ENCODE measurements at regions not wholly inside any gene's neighbourhood (a gene's known extent, or its start where the extent isn't known, plus 50 kb on each side); places are given as distances from the start of the nearest gene placed in this dataset.
"Not testable (repeated sequence)": the region's sequence is repeated elsewhere in the genome, so short reads cannot be mapped to it uniquely, and the experiment has no call there.

DNA sequence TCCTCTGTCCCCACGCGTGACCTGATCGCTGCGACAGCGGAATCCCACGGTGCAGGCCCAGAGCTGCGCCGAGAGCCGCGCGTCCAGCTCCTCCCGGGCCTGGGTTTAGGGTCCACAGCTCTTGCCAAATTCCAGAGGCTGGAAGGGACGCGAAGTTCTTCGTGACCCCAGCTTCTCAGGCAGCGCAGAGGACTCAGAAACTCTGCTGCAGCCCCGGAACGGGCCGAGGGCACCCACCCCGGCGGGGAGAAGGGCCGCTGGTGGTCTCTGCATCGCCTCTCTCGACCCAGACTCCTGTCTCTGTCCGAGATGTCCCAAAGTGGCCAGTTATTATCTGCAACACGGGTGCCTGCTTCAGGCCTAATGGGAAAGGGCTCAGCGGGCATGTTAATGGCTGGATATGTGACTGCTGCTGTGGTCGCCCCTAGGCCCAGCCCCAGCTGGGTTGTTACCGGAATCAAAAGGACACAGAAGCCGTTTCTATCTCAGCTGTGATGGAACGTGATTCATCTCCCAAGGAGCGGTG, 236.4 kb downstream of the VRK1 start:
- DNase-seq, result no peak

DNA sequence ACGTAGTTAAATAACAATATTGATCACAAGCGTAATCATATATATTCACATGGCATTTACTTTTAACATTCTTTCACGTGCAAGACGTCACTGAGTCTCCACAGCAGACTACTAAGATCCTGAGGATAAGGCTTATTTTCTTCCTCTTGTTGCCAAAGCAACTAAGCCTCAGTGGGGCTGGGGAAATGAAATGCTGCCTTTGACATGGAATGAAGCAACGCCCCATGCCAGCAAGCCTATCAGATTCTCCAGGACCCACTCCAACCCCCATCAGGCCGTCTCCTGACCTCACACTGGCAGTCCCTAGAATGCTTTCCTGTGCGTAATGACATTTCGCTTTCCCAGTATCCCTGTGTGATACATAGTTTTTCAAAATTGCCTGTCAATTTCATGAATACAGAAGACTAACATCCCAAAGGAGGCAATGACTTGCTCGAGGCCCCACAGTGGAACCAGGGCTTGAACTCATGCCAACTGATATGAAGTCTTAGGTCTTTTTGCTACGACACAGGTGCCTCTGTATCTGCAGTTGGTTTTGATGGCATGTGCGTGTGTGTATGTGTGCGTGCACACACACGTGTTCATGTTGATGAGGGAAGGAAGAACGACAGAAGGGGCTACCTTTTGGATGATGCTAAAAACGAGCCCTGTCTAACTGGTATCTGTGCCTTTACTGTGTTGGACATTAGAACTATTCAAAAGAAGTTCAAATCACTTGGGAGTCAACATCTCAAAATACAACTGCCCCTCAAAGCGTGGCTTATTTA, 239.1 kb downstream of the VRK1 start:
- no peak for DNase-seq

DNA sequence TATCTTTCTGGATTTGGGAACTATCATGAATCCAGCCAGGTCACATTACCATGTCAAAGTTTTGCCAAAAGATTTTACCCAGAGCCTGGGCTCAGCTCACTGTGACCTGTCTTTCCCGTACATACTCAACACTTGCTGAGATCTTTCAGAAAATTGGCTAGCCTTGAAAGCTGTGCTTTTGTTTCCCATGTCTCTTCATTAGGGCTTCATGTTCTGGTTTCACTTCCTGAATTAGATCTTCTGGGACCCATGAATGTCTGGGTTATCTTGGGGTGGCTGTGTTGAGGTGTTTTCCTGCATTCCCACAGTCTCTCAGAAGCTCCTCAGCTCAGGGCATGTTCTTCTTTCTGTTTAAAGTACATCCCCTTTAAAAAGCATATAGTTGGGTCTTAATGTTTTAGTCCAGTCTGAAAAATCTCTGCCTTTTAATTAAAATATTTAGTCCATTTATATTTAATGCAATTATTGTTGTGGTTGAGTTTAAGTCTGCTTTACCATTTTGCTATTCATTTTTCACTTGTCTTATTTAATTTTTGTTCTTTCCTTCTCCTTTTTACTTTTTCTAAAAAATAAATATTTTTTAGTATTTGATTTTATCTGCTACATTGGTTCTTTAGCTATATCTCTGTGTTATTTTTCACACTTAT, 242.7 kb downstream of the VRK1 start:
- no peak for DNase-seq

DNA sequence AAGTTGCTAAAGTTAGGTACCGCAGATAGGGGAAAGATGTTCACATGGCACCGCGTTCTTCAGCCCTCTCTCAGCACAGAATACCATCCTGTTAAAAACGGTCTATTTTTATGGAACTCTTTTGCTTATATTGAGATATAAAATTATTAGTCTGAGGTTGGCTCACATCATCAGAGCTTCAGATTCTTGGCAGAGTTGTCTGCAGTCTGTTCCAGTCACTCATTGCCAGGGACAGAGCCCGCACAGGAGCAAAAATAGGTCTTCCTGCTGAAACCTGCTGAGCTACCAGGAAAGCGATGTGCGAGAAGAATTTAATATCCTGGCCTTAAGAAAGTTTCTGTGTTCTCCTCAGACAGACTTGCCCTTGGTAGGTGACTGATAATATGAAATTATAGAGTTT, 249.8 kb downstream of the VRK1 start:
- DNase-seq, result no peak

DNA sequence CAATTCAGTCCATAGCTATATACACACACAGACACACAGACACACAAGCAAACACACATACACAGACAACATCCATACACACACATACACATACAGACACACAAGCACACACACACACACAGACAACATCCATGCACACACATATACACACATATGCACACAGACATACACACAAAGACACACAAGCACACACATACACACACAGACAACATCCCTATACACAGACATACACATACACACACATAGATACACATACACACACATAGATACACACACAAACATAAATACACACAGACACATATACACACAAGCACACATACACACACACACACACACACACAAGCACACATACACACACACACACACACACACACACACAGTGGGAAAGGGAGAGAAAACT, 254.8 kb downstream of the VRK1 start:
- DNase-seq, result no peak

DNA sequence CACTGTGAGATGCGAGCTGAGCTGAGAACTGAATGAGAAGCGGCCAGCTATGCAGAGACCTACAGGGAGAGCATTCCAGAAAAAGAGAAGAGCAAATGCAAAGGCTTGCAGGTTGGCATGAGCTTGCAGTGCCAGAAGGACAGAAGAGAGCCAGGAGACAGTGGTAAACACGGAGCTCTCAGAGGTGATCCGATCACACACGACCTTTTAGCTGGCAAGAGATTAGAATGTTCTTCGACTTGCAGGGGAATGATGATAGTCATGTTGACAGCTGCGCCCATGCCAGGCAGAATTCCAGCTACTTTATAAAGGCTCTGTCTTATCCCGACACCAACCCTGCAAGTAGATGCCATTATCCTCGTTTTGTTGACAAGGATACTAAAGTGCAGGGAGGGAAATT, 256.8 kb downstream of the VRK1 start:
- no peak for DNase-seq

DNA sequence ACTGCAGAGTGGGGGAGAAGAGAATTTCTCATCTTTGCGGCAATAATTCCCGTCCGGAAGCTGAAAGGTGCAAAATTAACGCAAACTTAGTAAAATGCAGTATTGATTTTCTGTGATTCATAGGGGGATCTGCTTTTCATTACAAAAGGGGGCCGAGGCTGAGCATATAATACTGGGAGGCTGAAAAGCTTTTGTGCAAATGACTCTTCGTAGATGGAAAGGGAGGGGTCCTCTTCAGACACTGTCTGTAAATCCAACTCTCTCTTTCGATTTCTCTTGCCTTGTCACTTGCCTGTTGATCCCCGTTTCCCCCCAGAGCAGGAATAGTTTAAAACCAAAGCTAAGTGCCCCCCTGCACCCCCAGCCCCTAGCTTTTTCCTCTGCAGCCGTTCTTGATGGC, 258.2 kb downstream of the VRK1 start:
- no peak for DNase-seq

DNA sequence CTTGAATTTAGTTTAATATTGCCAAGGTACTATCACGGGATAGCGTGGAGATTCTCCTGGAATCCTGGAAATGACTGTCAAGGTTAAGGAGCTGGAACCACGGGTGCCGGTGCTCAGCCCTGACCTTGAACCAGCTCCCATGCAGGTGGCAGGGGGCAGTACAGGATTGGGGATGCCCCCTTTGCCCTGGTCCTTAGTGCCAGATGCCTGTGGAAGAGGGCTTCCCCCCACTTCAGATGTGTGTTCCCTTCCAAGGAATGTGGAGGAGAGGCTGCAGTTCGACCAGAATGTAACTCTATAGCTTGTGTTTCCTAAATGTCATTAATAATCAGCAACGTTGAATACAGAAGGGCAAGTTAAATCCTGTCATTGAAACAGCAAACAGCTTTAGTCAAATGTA, 258.9 kb downstream of the VRK1 start:
- DNase-seq, result peak; percentile 9

DNA sequence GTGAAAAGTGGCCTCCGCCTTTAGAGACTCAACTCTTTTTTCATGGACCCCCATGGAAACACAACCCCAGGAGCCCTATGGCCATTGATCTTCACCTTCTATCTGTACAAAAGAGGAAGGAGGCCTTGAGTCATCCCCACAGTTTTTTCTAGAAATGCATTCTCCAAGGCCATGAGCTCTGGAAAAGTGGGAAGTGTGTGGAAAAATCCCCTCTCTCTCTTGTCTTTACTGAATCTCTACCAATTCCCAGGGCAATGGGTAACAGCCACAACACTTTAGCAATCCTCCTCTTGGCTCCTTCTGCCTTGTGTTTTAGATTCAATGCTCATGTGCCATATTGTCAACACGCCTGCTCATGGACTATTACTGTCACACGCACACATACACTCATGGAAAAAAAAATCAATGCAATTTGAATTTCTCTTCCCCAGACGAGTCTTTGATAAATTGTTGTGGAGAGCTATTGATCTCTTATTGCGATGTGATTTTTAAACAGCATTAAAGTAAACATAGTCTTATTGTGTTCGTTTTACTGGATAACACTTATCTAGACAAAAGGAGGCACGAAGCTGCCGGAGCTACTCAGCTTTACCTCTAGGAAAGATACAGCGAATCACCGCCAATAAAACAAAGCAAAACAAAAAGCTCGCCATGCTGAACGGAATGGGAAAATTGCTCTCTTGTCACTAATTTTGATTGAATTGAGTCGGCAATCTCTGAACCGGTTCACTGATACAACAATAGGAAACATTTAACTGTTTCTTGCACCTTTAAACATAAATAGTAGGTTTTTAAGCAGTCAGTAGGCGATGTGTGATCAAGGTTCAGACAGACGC, 260.3 kb downstream of the VRK1 start:
- DNase-seq, result no peak

DNA sequence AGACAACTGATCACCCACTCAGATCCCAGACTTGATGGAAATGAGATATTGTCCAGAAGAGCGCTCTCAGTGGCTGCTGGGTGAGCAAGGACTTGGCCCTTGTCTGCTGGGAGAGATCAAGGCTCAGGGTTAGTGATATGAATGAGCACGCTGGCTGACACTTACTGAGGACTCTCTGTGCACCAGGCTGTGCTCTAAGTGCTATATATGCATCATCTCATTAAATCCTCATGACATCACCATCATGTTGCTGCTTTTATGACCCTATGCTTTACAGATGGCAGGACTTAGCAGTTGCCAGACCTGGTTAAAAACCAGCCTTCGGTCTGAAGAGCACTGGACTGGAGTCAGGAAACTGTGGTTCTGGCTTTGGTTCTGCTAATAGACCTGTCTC, 260.9 kb downstream of the VRK1 start:
- no peak for DNase-seq

DNA sequence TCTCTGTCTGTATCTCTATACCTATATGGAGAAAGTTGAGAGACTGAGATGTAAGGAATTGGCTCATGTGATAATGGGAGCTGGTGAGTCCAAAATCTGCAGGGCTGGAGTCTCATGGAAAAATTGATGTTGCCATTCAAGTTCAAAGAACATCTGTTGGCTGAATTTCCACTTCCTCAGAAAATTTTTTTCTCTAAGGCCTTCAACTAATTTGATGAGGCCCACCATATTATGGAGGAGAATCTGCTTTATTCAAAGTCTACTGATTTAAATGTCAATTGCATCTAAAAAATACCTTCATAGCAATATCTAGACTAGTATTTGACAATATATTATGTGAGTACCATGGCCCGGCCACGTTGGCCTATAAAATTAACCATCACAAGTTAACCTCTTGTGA, 261.4 kb downstream of the VRK1 start:
- DNase-seq, result no peak

DNA sequence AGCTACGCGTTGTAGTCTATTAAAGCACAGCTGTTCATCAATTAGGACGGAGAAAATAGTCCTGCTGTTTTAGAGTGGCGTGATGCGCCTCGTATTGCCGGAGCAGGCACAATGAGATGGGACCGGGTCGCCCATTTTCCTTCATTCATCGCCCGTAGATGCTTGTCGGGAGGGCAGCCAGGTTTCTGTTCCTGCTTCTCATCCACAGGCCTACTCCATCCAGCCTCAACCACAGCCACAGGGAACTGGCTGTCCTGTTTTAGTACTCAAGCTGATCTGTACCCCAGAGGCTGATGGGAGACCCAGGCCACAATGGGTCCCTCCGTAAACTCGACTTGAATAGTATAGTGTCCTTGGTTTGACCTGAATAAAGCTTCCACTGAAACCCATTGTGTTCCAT, 264.0 kb downstream of the VRK1 start:
- no peak for DNase-seq

DNA sequence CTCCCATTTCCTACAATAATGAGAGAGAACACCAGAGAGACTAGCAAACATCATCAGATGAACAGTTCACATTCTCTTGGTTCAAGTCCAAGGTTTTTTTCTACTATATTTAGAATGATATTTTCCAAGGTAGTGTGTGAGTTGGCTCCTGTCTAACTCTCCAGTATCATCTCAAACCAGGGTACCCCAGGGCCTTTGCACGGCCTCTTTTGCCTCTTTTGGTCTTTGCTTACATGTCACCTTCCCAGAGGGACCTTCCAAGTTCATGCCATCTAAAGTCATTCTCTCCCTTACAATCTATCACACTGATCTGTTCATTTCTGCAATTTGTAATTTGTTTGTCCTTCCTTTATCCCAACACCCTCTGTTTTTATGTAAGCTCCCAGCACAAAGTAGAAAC, 264.5 kb downstream of the VRK1 start:
- no peak for DNase-seq

DNA sequence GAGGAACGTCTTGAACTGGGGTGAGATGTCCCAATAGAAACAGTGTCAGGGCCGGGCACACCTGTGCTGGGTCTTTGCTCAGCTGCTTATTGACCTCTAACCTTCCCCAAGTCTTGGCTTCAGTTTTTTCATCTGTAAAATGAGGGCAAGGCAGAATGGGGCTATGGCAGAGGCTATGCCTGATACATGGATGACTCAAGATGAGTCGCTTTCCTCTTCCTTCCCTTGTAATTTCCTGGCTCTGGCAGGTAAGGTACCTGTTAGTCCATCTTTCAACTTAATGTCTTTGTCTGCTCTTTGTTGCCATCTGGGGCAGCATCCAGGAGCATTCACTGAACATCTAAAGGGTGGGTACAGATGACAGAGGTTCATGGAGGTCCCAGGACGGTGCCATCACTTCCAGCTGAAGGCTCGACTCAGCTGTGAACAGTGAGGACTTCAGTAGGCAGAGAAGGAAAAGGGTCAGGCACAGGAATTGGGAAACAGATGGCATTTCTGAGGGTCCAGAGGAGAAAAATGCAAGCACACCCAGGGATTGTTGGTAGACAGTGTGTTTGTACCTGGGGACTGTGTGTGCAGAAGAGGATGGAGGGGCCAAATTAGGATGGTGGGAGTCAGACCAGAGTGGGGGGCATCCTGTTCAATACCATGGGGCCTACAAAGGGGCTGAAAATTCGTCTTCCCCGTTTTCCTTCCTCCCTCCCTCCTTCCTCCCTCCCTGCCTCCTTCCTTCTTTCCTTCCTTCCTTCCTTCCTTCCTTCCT, 268.3 kb downstream of the VRK1 start:
- no peak for DNase-seq

DNA sequence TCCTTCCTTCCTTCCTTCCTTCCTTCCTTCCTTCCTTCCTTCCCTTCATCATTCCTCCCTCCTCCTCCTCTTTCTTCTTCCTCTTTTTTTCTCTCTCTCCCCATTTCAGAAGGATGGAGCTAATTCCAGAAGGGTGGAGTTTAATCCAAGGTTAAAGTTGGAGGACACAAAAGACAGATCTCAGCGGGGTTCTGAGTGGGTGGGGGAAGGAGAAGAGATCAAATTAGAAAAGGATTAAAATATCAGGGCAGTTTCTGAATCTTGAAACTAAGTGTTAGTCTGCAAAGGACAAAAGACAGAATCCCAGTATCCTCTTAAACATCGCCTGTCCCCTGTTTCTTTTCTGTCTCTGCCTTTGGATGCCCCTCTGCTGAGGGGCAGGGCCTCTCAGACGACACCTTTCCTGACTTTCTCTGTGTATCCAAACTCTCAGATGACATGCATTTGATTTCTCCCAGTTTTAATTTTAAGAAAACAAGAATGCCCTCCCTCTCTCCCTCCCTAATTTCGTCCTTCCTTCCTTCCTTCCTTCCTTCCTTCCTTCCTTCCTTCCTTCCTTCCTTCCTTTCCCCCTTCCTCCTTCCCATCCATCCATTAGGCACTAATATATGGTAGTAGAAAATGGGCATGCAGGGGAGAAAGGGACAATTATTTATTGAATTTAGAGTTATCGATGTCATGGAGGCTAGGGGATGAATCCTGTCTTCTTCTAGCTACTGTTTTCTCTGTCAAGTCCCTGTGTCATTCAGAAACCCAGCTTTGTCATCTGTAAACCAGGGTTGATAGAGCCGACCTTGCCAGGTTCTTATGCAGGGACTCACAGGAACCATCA, 269.1 kb downstream of the VRK1 start:
- DNase-seq, result no peak

DNA sequence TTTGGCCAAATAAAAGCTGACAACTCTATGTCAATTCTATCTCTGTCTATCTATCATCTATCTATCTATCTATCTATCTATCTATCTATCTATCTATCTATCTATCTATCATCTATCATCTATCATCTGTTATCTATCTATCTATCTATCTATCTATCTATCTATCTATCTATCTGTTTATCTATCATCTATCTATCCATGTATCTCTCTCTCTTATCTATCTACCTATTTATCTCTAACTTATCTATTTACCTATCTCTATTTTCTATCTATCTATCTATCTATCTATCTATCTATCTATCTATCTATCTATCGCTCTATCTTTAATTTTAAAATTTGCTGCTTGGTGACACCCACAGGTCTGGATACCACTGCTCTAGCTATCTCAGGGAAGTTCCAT, 271.1 kb downstream of the VRK1 start:
- not testable (repeated sequence) for DNase-seq

DNA sequence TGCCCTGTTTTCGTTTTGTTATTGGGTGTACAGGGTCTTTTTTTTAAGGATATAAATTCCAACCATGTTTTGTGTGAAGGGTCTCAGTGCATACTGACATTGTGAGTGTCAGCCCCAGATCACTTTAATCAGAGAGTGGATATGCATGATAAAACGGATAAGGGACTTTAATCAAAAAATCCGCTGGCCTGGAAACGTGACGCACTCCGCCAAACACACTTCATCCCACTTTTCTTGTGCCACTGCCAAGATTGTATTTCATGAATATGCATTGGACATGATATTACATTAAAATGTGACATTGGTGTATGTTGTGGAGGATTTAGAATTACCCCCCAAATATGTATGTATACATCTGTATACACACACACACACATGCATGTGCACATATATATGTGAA, 273.1 kb downstream of the VRK1 start:
- DNase-seq, result no peak

DNA sequence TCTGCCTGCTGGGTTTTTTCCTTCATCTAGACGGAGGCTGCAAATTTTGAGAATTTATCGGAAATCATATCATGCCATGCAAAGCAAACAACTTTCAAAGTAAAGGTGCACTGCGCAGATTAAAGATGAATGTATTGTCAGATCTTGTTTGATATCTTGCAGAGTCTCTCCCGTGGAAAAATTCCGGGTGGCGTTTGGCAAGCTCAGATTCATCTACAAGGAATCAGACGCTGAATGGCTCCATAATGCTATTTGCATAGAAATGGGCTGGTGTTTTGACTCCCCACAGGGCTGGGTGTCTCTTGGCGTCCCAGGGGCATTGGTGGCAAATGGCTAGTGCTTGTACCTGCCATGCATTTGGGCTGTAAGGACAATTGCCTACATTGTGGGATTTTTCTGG, 274.0 kb downstream of the VRK1 start:
- no peak for DNase-seq

DNA sequence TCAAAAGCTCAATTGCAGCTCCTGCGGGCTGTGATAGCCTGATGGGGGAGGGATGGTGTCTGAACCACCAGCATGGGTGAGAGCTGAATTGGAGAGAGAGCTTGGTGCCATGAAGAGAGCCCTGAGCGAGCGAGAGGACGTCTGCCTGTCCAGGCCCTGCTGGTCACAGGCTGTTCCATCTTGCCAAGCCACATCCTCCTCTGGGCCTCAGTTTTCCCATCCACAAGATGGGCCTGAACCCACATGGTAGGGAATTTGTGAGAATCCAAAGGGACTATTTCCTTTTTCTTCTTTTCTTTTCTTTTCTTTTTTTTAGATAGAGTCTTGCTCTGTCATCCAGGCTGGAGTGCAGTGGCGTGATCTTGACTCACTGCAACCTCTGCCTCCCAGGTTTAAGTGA, 276.4 kb downstream of the VRK1 start:
- no peak for DNase-seq

DNA sequence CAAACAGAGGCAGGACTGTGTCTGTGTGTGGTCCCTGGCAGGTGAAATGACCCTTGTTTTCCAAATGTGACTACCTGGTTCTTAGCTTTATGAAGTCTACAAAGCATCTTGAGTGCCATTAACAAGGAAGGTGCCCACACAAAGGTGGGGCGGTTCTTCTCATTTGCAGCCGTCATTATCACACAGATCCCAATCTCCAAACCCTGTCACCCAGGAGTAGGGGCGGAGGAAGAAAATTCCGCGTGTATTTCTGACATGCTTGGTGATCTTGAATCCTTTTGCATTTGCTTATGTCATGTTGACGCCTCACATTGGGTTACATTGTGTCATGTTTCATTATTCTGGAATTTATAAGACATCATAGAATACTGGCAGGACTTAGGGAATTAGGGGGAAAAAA, 277.3 kb downstream of the VRK1 start:
- DNase-seq, result no peak

DNA sequence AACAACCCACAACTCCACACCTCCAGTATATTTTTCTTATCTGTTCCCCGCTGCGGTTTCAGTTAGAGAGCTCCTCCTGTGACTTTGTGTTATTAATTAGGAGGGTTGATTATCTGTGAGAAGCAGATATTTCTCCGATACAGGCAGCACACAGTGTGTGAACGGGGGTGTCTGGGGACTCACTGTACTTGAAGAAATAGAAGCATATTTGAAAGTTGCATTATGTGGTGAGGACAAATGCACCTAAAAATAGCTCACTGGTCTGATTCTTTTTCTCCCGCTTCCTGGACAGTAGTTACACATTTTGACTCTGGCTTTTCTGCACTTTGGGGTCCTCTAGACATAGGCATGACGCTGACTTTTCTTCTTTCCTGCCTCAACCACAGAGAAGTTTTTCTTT, 277.7 kb downstream of the VRK1 start:
- DNase-seq, result no peak

DNA sequence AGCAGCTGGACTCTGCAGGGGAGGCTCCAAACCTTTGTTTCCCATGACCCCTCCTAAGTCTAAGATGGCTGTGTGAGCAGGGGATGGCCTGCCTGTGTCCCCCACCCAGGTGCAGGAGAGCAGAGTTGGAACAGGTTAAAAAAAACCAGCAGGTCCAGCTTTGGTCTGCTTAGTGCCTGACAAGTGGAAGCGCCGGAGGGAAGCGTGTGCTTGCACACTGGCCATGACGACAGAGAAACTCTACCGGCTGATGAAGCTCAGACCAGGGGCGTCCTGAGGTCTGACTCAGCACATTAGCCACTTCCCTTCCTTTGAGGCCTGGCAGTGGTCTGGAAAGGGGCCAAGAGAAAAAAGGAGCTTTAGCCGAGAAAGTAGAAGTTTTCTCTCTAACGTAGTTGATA, 280.1 kb downstream of the VRK1 start:
- no peak for DNase-seq

All from stimulated activated CD4-positive, alpha-beta T cell treated with anti-CD3 and anti-CD28 coated beads, Interleukin-4, amount 100 ng/mL, for 24 hours (primary cell).